ENCODE measurements at regions not wholly inside any gene's neighbourhood (a gene's known extent, or its start where the extent isn't known, plus 50 kb on each side); places are given as distances from the start of the nearest gene placed in this dataset.

DNA sequence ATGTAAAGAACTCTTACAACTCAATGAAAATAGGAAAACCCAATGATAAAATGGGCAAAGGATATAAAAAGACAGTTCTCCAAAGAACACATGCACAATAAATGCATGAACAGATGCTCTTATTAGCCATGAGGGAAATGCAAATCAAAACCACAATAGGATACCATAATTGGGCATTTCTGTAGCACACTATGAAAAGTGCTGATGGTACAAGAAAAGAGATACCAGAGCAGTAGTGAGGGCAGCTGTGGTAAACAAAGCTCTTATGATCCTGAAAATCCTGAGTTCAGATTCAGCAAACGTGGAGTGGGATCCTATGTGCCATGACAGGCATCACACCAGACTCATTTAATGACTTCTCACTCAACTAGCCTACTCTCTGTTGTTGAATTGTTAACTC lies 96.7 kb upstream of the SLC25A13 start:
- TF ChIP-seq ZC3H10 (CRISPR knock-in tag; IDR thresholded peaks at IDR 0.05) (no peak), ZNF8 (CRISPR knock-in tag; IDR thresholded peaks at IDR 0.05) (no peak), BACH2 (CRISPR knock-in tag; IDR thresholded peaks at IDR 0.05; ENCODE audit: borderline replicate concordance) (no peak), ZNF565 (CRISPR knock-in tag; conservative IDR thresholded peaks at IDR 0.05; ENCODE audit: low read depth) (no peak), GLIS3 (CRISPR knock-in tag; IDR thresholded peaks at IDR 0.05) (no peak), SNAI2 (CRISPR knock-in tag; IDR thresholded peaks at IDR 0.05) (no peak), ZFP3 (CRISPR knock-in tag; IDR thresholded peaks at IDR 0.05) (no peak), RARB (CRISPR knock-in tag; IDR thresholded peaks at IDR 0.05) (no peak), OSR1 (CRISPR knock-in tag; IDR thresholded peaks at IDR 0.05) (no peak), PPARA (CRISPR knock-in tag; IDR thresholded peaks at IDR 0.05; ENCODE audit: borderline replicate concordance) (no peak), TCF4 (CRISPR knock-in tag; IDR thresholded peaks at IDR 0.05; ENCODE audit: borderline replicate concordance) (no peak)
- TF ChIP-seq, protein P1, sequence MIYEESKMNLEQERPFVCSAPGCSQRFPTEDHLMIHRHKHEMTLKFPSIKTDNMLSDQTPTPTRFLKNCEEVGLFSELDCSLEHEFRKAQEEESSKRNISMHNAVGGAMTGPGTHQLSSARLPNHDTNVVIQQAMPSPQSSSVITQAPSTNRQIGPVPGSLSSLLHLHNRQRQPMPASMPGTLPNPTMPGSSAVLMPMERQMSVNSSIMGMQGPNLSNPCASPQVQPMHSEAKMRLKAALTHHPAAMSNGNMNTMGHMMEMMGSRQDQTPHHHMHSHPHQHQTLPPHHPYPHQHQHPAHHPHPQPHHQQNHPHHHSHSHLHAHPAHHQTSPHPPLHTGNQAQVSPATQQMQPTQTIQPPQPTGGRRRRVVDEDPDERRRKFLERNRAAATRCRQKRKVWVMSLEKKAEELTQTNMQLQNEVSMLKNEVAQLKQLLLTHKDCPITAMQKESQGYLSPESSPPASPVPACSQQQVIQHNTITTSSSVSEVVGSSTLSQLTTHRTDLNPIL (CRISPR knock-in tag; IDR thresholded peaks at IDR 0.05; ENCODE audit: low read depth): no peak
- TF ChIP-seq, protein P2, sequence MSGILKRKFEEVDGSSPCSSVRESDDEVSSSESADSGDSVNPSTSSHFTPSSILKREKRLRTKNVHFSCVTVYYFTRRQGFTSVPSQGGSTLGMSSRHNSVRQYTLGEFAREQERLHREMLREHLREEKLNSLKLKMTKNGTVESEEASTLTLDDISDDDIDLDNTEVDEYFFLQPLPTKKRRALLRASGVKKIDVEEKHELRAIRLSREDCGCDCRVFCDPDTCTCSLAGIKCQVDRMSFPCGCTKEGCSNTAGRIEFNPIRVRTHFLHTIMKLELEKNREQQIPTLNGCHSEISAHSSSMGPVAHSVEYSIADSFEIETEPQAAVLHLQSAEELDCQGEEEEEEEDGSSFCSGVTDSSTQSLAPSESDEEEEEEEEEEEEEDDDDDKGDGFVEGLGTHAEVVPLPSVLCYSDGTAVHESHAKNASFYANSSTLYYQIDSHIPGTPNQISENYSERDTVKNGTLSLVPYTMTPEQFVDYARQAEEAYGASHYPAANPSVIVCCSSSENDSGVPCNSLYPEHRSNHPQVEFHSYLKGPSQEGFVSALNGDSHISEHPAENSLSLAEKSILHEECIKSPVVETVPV (CRISPR knock-in tag; IDR thresholded peaks at IDR 0.05): no peak
- ATAC-seq: no peak

DNA sequence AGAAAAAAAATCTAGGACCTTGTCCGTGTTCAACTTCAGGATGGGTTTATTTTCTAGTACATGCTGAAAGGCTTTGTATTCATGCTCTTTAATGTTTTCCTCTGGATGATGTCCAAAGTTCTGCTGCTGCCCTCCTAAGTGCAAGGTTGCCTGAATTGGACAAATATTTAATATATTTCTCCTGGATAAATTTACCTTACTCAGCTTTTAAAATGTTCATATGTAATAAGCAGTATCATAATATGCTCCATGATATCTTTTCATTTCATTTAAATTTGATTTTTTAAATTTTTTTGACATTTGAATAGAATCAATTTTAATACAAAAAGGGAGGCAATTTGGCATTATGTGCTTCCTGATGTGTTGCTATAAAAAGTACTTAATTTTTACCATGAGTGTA lies 95.9 kb upstream of the SLC25A13 start:
- ATAC-seq: no peak
- TF ChIP-seq TCF4 (CRISPR knock-in tag; IDR thresholded peaks at IDR 0.05; ENCODE audit: borderline replicate concordance): no peak
- TF ChIP-seq, protein P2 (CRISPR knock-in tag; IDR thresholded peaks at IDR 0.05): no peak
- TF ChIP-seq, protein P1 (CRISPR knock-in tag; IDR thresholded peaks at IDR 0.05; ENCODE audit: low read depth): no peak
- no peak for TF ChIP-seq OSR1 (CRISPR knock-in tag; IDR thresholded peaks at IDR 0.05)
- no peak for TF ChIP-seq ISL1 (CRISPR knock-in tag; IDR thresholded peaks at IDR 0.05)
- TF ChIP-seq, protein P3, sequence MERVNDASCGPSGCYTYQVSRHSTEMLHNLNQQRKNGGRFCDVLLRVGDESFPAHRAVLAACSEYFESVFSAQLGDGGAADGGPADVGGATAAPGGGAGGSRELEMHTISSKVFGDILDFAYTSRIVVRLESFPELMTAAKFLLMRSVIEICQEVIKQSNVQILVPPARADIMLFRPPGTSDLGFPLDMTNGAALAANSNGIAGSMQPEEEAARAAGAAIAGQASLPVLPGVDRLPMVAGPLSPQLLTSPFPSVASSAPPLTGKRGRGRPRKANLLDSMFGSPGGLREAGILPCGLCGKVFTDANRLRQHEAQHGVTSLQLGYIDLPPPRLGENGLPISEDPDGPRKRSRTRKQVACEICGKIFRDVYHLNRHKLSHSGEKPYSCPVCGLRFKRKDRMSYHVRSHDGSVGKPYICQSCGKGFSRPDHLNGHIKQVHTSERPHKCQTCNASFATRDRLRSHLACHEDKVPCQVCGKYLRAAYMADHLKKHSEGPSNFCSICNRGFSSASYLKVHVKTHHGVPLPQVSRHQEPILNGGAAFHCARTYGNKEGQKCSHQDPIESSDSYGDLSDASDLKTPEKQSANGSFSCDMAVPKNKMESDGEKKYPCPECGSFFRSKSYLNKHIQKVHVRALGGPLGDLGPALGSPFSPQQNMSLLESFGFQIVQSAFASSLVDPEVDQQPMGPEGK (CRISPR knock-in tag; IDR thresholded peaks at IDR 0.05; ENCODE audit: borderline replicate concordance): no peak
- TF ChIP-seq ZNF70 (CRISPR knock-in tag; IDR thresholded peaks at IDR 0.05): no peak
- no peak for TF ChIP-seq ZFP3 (CRISPR knock-in tag; IDR thresholded peaks at IDR 0.05)
- no peak for TF ChIP-seq RARB (CRISPR knock-in tag; IDR thresholded peaks at IDR 0.05)
- no peak for TF ChIP-seq SNAI2 (CRISPR knock-in tag; IDR thresholded peaks at IDR 0.05)
- no peak for TF ChIP-seq BACH2 (CRISPR knock-in tag; IDR thresholded peaks at IDR 0.05; ENCODE audit: borderline replicate concordance)
- TF ChIP-seq ZFP30 (CRISPR knock-in tag; IDR thresholded peaks at IDR 0.05): no peak
- no peak for TF ChIP-seq TOX (CRISPR knock-in tag; IDR thresholded peaks at IDR 0.05; ENCODE audit: borderline replicate concordance)
- TF ChIP-seq ZNF565 (CRISPR knock-in tag; conservative IDR thresholded peaks at IDR 0.05; ENCODE audit: low read depth): no peak
- TF ChIP-seq, protein P4, sequence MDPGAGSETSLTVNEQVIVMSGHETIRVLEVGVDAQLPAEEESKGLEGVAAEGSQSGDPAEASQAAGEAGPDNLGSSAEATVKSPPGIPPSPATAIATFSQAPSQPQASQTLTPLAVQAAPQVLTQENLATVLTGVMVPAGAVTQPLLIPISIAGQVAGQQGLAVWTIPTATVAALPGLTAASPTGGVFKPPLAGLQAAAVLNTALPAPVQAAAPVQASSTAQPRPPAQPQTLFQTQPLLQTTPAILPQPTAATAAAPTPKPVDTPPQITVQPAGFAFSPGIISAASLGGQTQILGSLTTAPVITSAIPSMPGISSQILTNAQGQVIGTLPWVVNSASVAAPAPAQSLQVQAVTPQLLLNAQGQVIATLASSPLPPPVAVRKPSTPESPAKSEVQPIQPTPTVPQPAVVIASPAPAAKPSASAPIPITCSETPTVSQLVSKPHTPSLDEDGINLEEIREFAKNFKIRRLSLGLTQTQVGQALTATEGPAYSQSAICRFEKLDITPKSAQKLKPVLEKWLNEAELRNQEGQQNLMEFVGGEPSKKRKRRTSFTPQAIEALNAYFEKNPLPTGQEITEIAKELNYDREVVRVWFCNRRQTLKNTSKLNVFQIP (CRISPR knock-in tag; IDR thresholded peaks at IDR 0.05; ENCODE audit: borderline replicate concordance, low read depth): no peak
- TF ChIP-seq, protein P5, sequence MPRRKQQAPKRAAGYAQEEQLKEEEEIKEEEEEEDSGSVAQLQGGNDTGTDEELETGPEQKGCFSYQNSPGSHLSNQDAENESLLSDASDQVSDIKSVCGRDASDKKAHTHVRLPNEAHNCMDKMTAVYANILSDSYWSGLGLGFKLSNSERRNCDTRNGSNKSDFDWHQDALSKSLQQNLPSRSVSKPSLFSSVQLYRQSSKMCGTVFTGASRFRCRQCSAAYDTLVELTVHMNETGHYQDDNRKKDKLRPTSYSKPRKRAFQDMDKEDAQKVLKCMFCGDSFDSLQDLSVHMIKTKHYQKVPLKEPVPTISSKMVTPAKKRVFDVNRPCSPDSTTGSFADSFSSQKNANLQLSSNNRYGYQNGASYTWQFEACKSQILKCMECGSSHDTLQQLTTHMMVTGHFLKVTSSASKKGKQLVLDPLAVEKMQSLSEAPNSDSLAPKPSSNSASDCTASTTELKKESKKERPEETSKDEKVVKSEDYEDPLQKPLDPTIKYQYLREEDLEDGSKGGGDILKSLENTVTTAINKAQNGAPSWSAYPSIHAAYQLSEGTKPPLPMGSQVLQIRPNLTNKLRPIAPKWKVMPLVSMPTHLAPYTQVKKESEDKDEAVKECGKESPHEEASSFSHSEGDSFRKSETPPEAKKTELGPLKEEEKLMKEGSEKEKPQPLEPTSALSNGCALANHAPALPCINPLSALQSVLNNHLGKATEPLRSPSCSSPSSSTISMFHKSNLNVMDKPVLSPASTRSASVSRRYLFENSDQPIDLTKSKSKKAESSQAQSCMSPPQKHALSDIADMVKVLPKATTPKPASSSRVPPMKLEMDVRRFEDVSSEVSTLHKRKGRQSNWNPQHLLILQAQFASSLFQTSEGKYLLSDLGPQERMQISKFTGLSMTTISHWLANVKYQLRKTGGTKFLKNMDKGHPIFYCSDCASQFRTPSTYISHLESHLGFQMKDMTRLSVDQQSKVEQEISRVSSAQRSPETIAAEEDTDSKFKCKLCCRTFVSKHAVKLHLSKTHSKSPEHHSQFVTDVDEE (CRISPR knock-in tag; IDR thresholded peaks at IDR 0.05): no peak
- no peak for TF ChIP-seq GLIS3 (CRISPR knock-in tag; IDR thresholded peaks at IDR 0.05)
- TF ChIP-seq CSDC2 (CRISPR knock-in tag; IDR thresholded peaks at IDR 0.05): no peak
